Breast epithelium (tissue), 4 donors: ENCODE measurements at regions not wholly inside any gene's neighbourhood (a gene's known extent, or its start where the extent isn't known, plus 50 kb on each side); places are given as distances from the start of the nearest gene placed in this dataset.

Source experiments
- DNase-seq, 2 donors: peaks; one replicate each; pipeline ENCODE4 v3.0.0-alpha.2; 2019; ENCODE audit warnings: low spot score in 2 of 2
- H3K27ac ChIP-seq, 2 donors: fragments of 200-600 bp; sonication (generic) in 1 of 2; one replicate each; pipeline ENCODE4 v1.5.1; 2016 to 2019; ENCODE audit warnings: mild to moderate bottlenecking in 1 of 2
- H3K27me3 ChIP-seq, 2 donors: fragments of 200-600 bp; sonication (generic) in 1 of 2; one replicate each; pipeline versions ENCODE4 v1.5.1 to v1.6.0; 2017 to 2019; ENCODE audit warnings: control low read depth in 1 of 2, mild to moderate bottlenecking in 1 of 2
- H3K36me3 ChIP-seq: fragments of 200-600 bp; one replicate; pipeline ENCODE4 v1.5.1; 2019
- H3K4me1 ChIP-seq, 2 donors: fragments of 200-600 bp; sonication (generic); one replicate each; pipeline ENCODE4 v1.5.1; 2016 to 2019; ENCODE audit warnings: control low read depth in 1 of 2
- H3K4me3 ChIP-seq, 3 donors: fragments of 200-600 bp; sonication (generic); 1 replicate in 2 of 3; 2 replicates in 1 of 3; pipeline ENCODE4 v1.5.1; 2016 to 2019; ENCODE audit warnings: mild to moderate bottlenecking in 3 of 3, moderate library complexity in 2 of 3
- H3K9me3 ChIP-seq, 2 donors: fragments of 200-600 bp; sonication (generic) in 1 of 2; one replicate each; pipeline ENCODE4 v1.5.1; 2016 to 2019; ENCODE audit warnings: control low read depth in 1 of 2
- CTCF ChIP-seq, 3 donors: fragments of 450-650 bp; IDR thresholded peaks; one replicate each; pipeline ENCODE4 v1.5.1; 2016 to 2017; ENCODE audit warnings: antibody characterized with exemption in 3 of 3, mild to moderate bottlenecking in 3 of 3, moderate library complexity in 3 of 3
- POLR2A ChIP-seq: fragments of 450-650 bp; IDR thresholded peaks from one replicate; pipeline ENCODE4 v1.6.1; 2016; ENCODE audit warnings: antibody characterized with exemption, mild to moderate bottlenecking, moderate library complexity
- POLR2AphosphoS5 ChIP-seq, 3 donors: sonication (generic); formaldehyde crosslinking; IDR thresholded peaks; one replicate each; pipeline ENCODE4 v1.6.1; 2017; ENCODE audit warnings: antibody characterized with exemption in 3 of 3
- intact Hi-C: fragments of 100-400 bp; cut with DNase I; formaldehyde crosslinking; loops from one replicate; pipeline ENCODE4 v1.15.1; 2023; ENCODE audit warnings: low total_unique reads

- intact Hi-C loops = no loop called here
- DNase-seq = no peak
- H3K4me3 ChIP-seq = no peak overlapping the region
- no peak for TF ChIP-seq POLR2A
- no peak for TF ChIP-seq POLR2AphosphoS5 (IDR thresholded peaks at IDR 0.05)
- TF ChIP-seq CTCF (IDR thresholded peaks at IDR 0.05) = no peak
- no peaks in the 10 kb centered on the region for H3K36me3 ChIP-seq
- no peak overlapping the region for H3K27ac ChIP-seq
- H3K9me3 ChIP-seq = peaks cover 0 to 3% of the 10 kb centered on the region in 2 donors
- H3K4me1 ChIP-seq = no peaks in the 10 kb centered on the region
- no peaks in the 10 kb centered on the region for H3K27me3 ChIP-seq
Observed at GRCh38 chr4:180493299-180493698, 1749.9 kb upstream of the TENM3 start.

- H3K36me3 ChIP-seq = no peaks in the 10 kb centered on the region
- no peak overlapping the region for H3K4me3 ChIP-seq
- no peak overlapping the region for H3K27ac ChIP-seq
- TF ChIP-seq CTCF (IDR thresholded peaks at IDR 0.05) = no peak
- TF ChIP-seq POLR2A = no peak
- TF ChIP-seq POLR2AphosphoS5 (IDR thresholded peaks at IDR 0.05) = no peak
- intact Hi-C loops = no loop called here
- H3K27me3 ChIP-seq = no peaks in the 10 kb centered on the region
- DNase-seq = no peak
- H3K9me3 ChIP-seq = no peaks in the 10 kb centered on the region
- H3K4me1 ChIP-seq = no peaks in the 10 kb centered on the region
Observed at GRCh38 chr4:180500154-180500553, 1743.0 kb upstream of the TENM3 start.

GRCh38 chr4:180512801-180513475, 1730.3 kb upstream of the TENM3 start:
- intact Hi-C loops = no loop called here
- H3K27ac ChIP-seq = no peak overlapping the region
- TF ChIP-seq POLR2A = no peak
- TF ChIP-seq POLR2AphosphoS5 (IDR thresholded peaks at IDR 0.05) = no peak
- TF ChIP-seq CTCF (IDR thresholded peaks at IDR 0.05) = no peak
- no peak for DNase-seq
- H3K4me1 ChIP-seq = no peaks in the 10 kb centered on the region
- H3K36me3 ChIP-seq = no peaks in the 10 kb centered on the region
- H3K27me3 ChIP-seq = no peaks in the 10 kb centered on the region
- no peak overlapping the region for H3K4me3 ChIP-seq
- no peaks in the 10 kb centered on the region for H3K9me3 ChIP-seq

GRCh38 chr4:180518906-180519305, 1724.3 kb upstream of the TENM3 start:
- TF ChIP-seq POLR2A (no peak), CTCF (IDR thresholded peaks at IDR 0.05) (no peak), POLR2AphosphoS5 (IDR thresholded peaks at IDR 0.05) (no peak)
- intact Hi-C loops = no loop called here
- no peaks in the 10 kb centered on the region for H3K36me3 ChIP-seq
- no peak overlapping the region for H3K4me3 ChIP-seq
- no peaks in the 10 kb centered on the region for H3K4me1 ChIP-seq
- no peaks in the 10 kb centered on the region for H3K9me3 ChIP-seq
- no peak for DNase-seq
- H3K27ac ChIP-seq = no peak overlapping the region
- no peaks in the 10 kb centered on the region for H3K27me3 ChIP-seq

- DNase-seq = no peak
- Histone ChIP-seq H3K9me3 (no peaks in the 10 kb centered on the region), H3K4me1 (no peaks in the 10 kb centered on the region), H3K36me3 (no peaks in the 10 kb centered on the region), H3K27me3 (no peaks in the 10 kb centered on the region), H3K27ac (no peak overlapping the region), H3K4me3 (no peak overlapping the region)
- intact Hi-C loops = no loop called here
- TF ChIP-seq POLR2A = no peak
- TF ChIP-seq POLR2AphosphoS5 (IDR thresholded peaks at IDR 0.05) = no peak
- TF ChIP-seq CTCF (IDR thresholded peaks at IDR 0.05) = no peak
Observed at GRCh38 chr4:180521181-180521580, 1722.0 kb upstream of the TENM3 start.
